Stimulated activated CD8-positive, alpha-beta memory T cell treated with anti-CD3 and anti-CD28 coated beads, Interleukin-7, amount 100 ng/mL, for 4 hours (primary cell): ENCODE measurements at regions not wholly inside any gene's neighbourhood (a gene's known extent, or its start where the extent isn't known, plus 50 kb on each side); places are given as distances from the start of the nearest gene placed in this dataset.
"Not testable (repeated sequence)": the region's sequence is repeated elsewhere in the genome, so short reads cannot be mapped to it uniquely, and the experiment has no call there.

Experiments
- DNase-seq, 2 donors: peaks; one replicate each; pipeline ENCODE4 v3.0.0-alpha.2; 2020; ENCODE audit warnings: low read depth in 2 of 2

- not testable (repeated sequence) for DNase-seq
Measured at GRCh38 chr16:21514474-21514840, 84.9 kb upstream of the METTL9 start.

DNA sequence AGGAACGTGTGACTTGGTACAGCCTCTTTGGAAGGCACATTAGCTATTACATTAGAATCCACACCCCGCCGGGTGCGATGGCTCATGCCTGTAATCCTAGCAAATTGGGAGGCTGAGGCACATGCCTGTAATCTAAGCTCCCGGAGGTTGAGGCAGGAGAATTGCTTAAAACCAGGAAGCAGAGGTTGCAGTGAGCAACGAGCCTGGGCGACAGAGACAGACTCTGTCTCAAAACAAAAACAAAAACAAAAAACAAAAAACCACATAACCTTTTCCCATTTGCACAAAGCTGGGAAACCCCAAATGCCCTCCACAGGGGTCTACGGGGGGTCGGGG, 82.7 kb upstream of the METTL9 start:
- not testable (repeated sequence) for DNase-seq

- DNase-seq, result not testable (repeated sequence)
Measured at GRCh38 chr16:21517263-21517662, 82.1 kb upstream of the METTL9 start.

DNA sequence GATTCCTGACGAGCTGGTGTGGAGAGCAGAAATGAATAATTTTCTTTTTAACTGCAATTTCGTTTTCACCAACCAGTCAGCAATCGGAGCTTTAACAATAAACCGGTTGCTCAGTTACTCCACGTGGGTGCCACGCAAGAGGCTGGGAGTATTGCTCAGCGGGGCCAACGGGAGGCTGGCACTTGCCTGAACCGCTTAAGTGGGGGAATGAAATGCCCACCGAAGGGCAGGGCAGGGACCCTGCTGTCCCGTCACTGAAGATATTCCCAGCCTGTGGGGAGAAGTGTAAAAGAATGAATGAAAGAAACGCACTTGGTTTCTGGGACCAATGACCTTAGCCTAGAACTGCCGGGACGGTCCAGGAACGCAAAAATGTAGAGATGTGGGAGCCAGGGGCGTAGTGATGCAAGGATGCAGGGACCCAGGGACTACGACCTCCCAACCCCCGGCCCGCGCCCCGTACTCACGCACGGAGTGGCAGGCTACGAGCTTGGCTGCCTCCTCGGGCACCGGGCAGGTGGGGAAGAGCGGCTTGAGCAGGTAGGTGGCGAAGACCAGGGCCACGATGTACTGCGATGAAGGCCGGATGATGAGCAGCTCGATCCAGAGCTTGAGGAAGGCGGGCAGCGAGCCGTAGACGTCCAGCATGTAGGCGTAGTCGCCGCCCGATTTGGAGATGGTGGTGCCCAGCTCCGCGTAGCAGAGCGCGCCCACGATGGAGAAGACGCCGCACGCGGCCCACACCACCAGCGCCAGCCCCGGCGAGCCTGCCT, 79.8 kb upstream of the METTL9 start:
- DNase-seq, result not testable (repeated sequence)

GRCh38 chr16:21520134-21521047, 79.0 kb upstream of the METTL9 start:
- peak; percentile 94 to 99 for DNase-seq

- not testable (repeated sequence) for DNase-seq
Measured at GRCh38 chr16:21521048-21521389, 78.4 kb upstream of the METTL9 start.

DNA sequence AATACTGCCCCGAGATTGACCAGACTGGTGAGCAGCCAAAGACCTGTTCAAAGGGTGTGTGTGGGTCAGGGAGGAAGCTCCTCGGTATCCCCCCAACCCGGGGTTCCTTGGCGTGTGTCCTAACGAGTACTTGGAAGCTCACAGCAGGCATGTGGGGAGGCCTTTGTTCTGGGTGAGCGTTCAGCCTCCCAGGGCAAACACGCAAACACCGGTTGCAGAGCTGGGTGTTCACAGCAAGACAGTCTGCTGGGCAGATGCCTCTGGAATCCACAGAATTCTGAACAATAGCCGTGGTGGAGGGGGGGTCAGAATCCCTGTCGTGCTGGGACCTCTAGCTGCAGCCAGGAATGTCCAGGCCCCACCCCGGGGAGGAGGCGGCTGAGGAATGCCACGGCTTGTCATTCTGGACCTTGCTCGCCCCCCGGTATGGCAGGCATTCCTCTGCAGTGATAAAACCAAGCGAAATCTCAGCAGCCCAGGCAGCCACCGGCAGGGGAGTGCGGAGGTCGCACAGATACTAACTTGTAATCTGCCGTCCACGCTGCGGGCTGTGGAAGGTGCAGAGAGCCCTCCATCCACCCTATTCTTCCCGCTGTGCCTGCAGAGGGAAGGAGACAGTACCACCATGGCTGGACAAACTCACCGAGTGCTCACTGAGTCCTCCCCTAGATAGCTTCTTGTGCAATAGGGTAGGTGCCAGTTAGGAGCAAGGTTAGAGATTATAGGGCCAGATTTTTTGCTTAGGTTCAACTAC, 77.8 kb upstream of the METTL9 start:
- DNase-seq, result not testable (repeated sequence)

DNA sequence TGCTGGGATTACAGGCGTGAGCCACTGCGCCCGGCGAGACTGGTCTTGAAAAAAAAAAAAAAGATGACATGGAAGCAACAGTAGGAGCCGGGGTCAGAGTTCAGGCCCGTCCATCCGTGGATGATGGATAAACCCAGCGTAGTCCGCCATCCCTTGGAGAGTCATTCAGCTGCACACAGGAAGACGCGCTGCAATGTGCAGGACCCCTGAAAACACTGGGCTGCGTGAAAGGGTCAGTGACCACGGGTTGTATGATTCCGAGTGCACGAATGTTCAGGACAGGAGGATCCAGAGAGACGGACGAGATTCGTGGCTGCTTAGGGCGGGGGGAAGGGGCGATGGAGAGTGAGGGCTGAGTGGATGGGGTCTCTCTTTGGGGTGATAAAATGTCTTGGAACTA, 76.5 kb upstream of the METTL9 start:
- DNase-seq, result not testable (repeated sequence)

DNA sequence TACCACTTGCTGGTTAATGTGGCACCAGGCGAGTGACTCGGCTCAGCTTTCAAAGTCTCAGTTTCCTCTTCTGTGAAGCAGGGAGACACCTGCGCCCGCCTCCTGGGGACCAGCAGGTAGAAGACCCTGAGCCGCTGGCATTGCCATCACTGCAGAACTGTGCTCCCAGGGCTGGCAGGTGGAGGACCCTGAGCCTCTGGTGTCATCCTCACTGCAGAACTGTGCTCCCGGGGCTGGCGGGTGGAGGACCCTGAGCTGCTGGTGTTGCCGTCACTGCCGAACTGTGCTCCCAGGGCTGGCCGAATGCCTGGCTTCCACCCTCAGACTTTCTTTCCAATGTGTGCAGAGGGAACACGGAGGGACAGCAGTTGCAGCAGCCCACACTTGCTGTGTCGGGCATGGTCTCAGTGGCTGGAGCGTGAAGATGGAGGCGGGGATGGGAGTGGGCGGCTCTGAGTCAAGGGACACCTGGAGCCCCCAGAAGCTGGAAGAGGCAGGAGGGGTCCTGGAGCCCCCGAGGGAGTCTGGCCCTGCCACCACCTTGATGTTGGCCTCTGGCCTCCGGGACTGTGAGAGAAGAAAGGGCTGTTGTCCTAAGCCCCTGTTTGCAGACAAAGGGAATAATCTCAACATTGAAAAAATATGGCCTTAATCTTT, 75.8 kb upstream of the METTL9 start:
- no peak for DNase-seq

DNA sequence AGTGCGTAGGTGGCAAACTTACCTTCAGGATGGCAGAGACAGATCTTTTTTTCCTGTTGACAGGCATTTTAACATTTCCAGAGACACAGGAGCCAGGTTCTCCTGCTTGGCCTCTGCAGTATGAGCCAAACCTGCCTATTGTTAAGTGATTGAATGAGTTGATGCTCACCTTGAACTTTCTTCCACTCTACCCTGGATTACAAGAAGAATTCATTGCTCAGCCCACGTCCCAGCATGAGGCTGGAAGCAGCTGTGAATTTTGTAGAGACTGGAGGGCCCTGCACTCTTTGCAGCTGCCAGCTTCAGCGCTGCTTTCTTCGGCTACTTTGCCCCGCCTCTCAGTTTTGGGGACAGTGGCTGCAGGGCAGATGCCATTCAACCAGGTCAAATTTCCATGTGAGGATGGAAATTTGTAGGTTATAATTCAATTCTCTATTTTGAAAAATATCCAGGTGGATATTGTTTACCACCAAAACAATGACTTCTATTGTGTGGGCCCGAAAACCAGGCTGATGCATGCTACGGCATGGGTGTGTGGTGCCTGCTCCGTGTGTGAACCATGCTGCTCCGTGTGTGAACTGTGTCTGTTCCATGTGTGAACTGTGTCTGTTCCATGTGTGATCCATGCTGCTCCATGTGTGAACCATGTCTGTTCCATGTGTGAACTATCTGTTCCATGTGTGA, 75.2 kb upstream of the METTL9 start:
- no peak for DNase-seq

DNA sequence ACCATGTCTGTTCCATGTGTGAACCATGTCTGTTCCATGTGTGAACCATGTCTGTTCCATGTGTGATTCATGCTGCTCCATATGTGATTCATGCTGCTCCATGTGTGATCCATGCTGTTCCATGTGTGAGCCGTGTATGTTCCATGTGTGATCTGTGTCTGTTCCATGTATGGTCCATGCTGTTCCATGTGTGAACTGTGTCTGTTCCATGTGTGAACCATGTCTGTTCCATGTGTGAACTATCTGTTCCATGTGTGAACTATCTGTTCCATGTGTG, 74.7 kb upstream of the METTL9 start:
- not testable (repeated sequence) for DNase-seq

DNA sequence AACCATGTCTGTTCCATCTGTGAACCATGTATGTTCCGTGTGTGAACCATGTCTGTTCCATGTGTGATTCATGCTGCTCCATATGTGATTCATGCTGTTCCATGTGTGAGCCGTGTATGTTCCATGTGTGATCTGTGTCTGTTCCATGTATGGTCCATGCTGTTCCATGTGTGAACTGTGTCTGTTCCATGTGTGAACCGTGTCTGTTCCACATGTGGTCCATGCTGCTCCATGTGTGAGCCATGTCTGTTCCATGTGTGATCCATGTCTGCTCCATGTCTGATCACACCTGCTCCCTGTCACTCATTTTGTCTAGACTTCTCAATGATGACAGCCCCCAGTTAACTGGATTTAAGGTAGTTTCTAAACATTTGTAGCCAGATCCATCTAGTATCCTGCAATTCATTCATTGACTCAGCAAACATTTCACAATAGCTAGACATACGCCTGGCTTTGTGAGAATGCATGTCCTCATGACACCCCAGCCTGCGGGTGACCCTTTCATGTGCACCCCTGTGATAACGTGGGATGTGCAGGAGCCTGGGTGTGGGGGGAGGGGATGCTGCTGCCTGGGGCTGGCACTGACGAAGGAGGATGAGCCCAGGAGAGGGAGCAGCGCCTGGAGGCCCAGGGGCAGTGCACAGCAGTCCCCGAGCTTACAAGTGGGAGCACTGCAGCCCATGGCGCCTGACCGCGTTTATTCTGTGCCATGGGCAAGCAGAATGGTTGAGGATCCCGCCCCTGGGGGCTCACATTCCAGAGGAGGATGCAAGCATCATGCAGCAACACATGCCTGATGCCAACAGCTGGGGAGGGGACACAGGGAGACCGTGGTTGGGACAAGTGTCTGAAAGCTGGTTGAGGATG, 74.1 kb upstream of the METTL9 start:
- DNase-seq, result not testable (repeated sequence)

DNA sequence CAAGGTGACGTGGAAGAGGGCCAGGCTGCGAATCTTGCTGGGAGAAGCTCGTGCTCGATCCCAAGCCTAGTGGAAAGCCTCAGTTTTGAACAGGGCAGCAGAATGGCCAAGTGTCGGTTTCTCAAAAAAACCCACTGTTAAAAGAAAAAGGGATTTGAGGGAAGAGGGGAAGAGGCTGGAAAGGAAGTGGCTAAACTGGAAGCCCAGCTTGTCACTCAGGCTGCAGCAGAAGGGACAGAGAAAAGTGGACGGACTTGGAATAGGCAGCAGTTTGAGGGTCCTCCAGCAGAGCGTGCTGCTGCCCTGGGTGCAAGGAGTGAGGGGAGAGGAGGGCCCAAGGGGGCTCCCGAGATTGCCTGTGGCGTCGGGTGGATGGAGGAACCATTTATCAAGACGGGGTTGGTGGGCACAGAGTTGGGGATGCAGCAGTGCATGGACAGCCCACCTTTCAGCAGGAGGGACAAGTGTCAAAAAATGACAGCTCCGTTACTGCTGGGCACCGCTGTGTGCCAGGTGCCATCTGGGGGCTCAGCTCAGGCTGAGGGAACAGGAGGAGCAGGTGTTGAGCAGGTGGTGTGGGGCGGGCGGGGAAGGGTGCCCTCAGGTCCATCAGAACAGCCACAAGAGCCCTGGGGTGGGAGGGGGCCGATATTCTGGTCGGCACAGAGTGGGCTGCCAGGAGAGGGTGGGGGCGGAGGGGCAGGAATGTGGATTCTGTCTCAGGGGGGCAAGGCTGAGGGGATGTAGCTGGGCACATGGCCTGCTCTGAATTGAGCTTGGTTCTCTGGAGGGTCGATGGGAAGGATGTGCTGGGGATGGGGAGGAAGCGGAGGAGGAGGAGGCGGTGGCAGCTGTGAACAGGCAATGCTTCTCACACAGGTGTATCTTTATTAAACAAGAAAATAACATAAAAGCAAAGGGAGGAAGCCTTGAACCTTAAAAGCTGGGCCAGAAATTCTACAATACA, 73.1 kb upstream of the METTL9 start:
- not testable (repeated sequence) for DNase-seq

- DNase-seq, result no peak
Measured at GRCh38 chr16:21526923-21527807, 72.2 kb upstream of the METTL9 start.

- DNase-seq, result not testable (repeated sequence)
Measured at GRCh38 chr16:21529060-21529658, 70.2 kb upstream of the METTL9 start.

- not testable (repeated sequence) for DNase-seq
Measured at GRCh38 chr16:21530729-21531383, 68.5 kb upstream of the METTL9 start.

GRCh38 chr16:21532996-21533395, 66.4 kb upstream of the METTL9 start:
- DNase-seq, result not testable (repeated sequence)
